ENCODE measurements at regions not wholly inside any gene's neighbourhood (a gene's known extent, or its start where the extent isn't known, plus 50 kb on each side); places are given as distances from the start of the nearest gene placed in this dataset.

DNA sequence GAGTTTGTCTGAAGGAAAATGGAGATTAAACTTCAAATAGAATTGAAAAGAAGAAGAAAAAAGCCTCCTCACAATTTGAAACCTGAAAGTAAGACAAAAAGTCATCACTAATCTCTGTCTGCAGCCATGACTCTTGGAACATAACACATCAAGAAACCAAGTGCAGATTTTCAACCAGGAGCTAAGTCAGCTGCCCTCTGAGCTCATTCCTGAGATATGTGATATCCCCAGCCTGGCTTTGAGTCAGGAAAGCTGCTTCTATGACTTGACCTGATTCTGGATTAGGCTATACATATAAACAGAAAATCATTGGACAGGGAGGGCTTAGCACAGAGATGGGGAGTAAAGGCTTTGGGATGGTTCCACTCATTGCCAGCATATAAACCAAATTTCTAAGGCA is 891.4 kb downstream of the TFAP2A start:
- Histone ChIP-seq H4K8ac (ENCODE audit: low read depth in 2 of 2, low read length in 2 of 2) (peak overlapping the region; percentile 33 to 72; a peak in 3 of 4 replicates), H2AK9ac (replicated peaks; ENCODE audit: low read depth, low read length, poor library complexity) (no peak overlapping the region), H3K14ac (replicated peaks; ENCODE audit: low read depth, low read length) (peak overlapping the region; percentile 56; the same call in 1 of the 2 replicates), H2AK5ac (ENCODE audit: low read depth, low read length) (no peak overlapping the region), H2AFZ (replicated peaks; ENCODE audit: low read length, poor library complexity) (no peak overlapping the region), H3K79me1 (ENCODE audit: low read depth in 1 of 2, low read length in 2 of 2) (no peaks in the 10 kb centered on the region), H3K4me1 (ENCODE audit: control insufficient read depth, insufficient read depth, low read length) (peaks cover 6% of the 10 kb centered on the region), H4K5ac (ENCODE audit: low read depth, low read length) (no peak overlapping the region), H3K9me1 (ENCODE audit: insufficient read depth, low read length) (0 out of 2 replicates have a peak, but pooled peaks cover 4% of the 10 kb centered on the region), H3K9ac (ENCODE audit: low read depth, low read length) (no peak overlapping the region; the same call in 1 of the 2 replicates), H2BK120ac (ENCODE audit: low read depth, low read length) (peak overlapping the region; percentile 75), H3K36me3 (ENCODE audit: control insufficient read depth, insufficient read depth, low read length) (no peaks in the 10 kb centered on the region), H4K91ac (ENCODE audit: insufficient read depth, low read depth, low read length) (peak overlapping the region; percentile 56; the same call in 1 of the 2 replicates), H3K56ac (ENCODE audit: extremely low read depth, insufficient read depth, low read length) (0 out of 2 replicates have a peak overlapping the region, but pooled peaks have one; percentile 18), H3K4me3 (ENCODE audit: insufficient read depth, low read depth, low read length) (no peak overlapping the region), H4K20me1 (ENCODE audit: insufficient read depth, low read length) (no peaks in the 10 kb centered on the region), H3K27me3 (ENCODE audit: control insufficient read depth, insufficient read depth, low read length) (no peaks in the 10 kb centered on the region), H3K27ac (ENCODE audit: insufficient read depth, low read length) (no peak overlapping the region), H2BK20ac (ENCODE audit: low read depth, low read length) (peak overlapping the region; percentile 75), H3K4ac (ENCODE audit: low read depth, low read length) (peak overlapping the region; percentile 47; the same call in 1 of the 2 replicates), H3K23ac (ENCODE audit: low read depth, low read length) (no peak overlapping the region; the same call in 1 of the 2 replicates), H2BK5ac (ENCODE audit: low read depth, low read length, poor library complexity, severe bottlenecking) (peak overlapping the region; percentile 74), H3K9me3 (ENCODE audit: control insufficient read depth, insufficient read depth, low read length) (no peaks in the 10 kb centered on the region), H3K18ac (ENCODE audit: low read depth, low read length) (peak overlapping the region; percentile 80; the same call in 1 of the 2 replicates), H2BK15ac (ENCODE audit: low read depth, low read length) (peak overlapping the region; percentile 85), H3K4me2 (ENCODE audit: low read depth, low read length) (no peak overlapping the region)
- TF ChIP-seq CEBPB (IDR thresholded peaks at IDR 0.05; ENCODE audit: low read depth, low read length) (no peak), FOS (IDR thresholded peaks at IDR 0.05; ENCODE audit: low read depth, low read length) (peak; percentile 33; the same call in 1 of the 2 replicates), NFE2L2 (IDR thresholded peaks at IDR 0.05; ENCODE audit: low read depth, low read length) (0 out of 2 replicates have a peak, but pooled peaks have one; percentile 17), RCOR1 (IDR thresholded peaks at IDR 0.05; ENCODE audit: insufficient replicate concordance, low read length) (no peak), MXI1 (IDR thresholded peaks at IDR 0.05; ENCODE audit: borderline replicate concordance, low read depth, low read length) (no peak), MAZ (IDR thresholded peaks at IDR 0.05; ENCODE audit: borderline replicate concordance, low read depth, low read length) (no peak), SMC3 (IDR thresholded peaks at IDR 0.05; ENCODE audit: low read depth, low read length) (no peak), MAFK (IDR thresholded peaks at IDR 0.05; ENCODE audit: low read depth, low read length) (no peak), CHD1 (IDR thresholded peaks at IDR 0.05; ENCODE audit: low read depth, low read length) (no peak), RFX5 (IDR thresholded peaks at IDR 0.05; ENCODE audit: low read depth, low read length) (no peak), RAD21 (IDR thresholded peaks at IDR 0.05; ENCODE audit: low read length) (no peak), POLR2A (IDR thresholded peaks at IDR 0.05; ENCODE audit: low read depth, low read length) (no peak), BHLHE40 (IDR thresholded peaks at IDR 0.05; ENCODE audit: low read depth, low read length) (peak; percentile 53; the same call in 1 of the 2 replicates)
- TF ChIP-seq, protein P1, sequence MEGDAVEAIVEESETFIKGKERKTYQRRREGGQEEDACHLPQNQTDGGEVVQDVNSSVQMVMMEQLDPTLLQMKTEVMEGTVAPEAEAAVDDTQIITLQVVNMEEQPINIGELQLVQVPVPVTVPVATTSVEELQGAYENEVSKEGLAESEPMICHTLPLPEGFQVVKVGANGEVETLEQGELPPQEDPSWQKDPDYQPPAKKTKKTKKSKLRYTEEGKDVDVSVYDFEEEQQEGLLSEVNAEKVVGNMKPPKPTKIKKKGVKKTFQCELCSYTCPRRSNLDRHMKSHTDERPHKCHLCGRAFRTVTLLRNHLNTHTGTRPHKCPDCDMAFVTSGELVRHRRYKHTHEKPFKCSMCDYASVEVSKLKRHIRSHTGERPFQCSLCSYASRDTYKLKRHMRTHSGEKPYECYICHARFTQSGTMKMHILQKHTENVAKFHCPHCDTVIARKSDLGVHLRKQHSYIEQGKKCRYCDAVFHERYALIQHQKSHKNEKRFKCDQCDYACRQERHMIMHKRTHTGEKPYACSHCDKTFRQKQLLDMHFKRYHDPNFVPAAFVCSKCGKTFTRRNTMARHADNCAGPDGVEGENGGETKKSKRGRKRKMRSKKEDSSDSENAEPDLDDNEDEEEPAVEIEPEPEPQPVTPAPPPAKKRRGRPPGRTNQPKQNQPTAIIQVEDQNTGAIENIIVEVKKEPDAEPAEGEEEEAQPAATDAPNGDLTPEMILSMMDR (conservative IDR thresholded peaks at IDR 0.05; ENCODE audit: low read depth, low read length) = no peak
- TF ChIP-seq, protein P2, sequence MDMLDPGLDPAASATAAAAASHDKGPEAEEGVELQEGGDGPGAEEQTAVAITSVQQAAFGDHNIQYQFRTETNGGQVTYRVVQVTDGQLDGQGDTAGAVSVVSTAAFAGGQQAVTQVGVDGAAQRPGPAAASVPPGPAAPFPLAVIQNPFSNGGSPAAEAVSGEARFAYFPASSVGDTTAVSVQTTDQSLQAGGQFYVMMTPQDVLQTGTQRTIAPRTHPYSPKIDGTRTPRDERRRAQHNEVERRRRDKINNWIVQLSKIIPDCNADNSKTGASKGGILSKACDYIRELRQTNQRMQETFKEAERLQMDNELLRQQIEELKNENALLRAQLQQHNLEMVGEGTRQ (IDR thresholded peaks at IDR 0.05; ENCODE audit: low read depth, low read length) = peak; percentile 66; the same call in 1 of the 2 replicates
- TF ChIP-seq, protein P3, sequence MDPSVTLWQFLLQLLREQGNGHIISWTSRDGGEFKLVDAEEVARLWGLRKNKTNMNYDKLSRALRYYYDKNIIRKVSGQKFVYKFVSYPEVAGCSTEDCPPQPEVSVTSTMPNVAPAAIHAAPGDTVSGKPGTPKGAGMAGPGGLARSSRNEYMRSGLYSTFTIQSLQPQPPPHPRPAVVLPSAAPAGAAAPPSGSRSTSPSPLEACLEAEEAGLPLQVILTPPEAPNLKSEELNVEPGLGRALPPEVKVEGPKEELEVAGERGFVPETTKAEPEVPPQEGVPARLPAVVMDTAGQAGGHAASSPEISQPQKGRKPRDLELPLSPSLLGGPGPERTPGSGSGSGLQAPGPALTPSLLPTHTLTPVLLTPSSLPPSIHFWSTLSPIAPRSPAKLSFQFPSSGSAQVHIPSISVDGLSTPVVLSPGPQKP (IDR thresholded peaks at IDR 0.05; ENCODE audit: borderline replicate concordance, low read depth, low read length) = no peak
- CTCF ChIA-PET = interaction anchor here (0.5 to 0.7 kb wide), 3 partner anchors 20 to 1352 kb away, joined by 3 to 5 read pairs (median 3); no protein-coding TSS in a partner anchor
- intact Hi-C loops (cut with micrococcal nuclease) (loop anchor here (5.0 kb wide), 3 partner anchors 36 to 889 kb away; no protein-coding TSS in a partner anchor), dilution Hi-C loops (cut with HindIII; ENCODE audit: low sequenced_read_pairs, unreplicated experiment) (no loop called here), in situ Hi-C loops (cut with MboI; ENCODE audit: low sequenced_read_pairs) (no loop called here)
- ATAC-seq (ENCODE audit: low read depth) = peak; percentile 86
- no TSS peak for BruUV-seq (replicated peaks)
- POLR2A ChIA-PET (ENCODE audit: unreplicated experiment) = no interaction called here
- DNase-seq = peak; percentile 96
